Inflammatory macrophage (primary cell): ENCODE measurements at regions not wholly inside any gene's neighbourhood (a gene's known extent, or its start where the extent isn't known, plus 50 kb on each side); places are given as distances from the start of the nearest gene placed in this dataset.
A peak's percentile ranks its signal among the peaks of the same experiment; 100 is the strongest.

ENCODE experiments used
- DNase-seq, 2 donors: peaks; one replicate each; pipeline ENCODE4 v3.0.0-alpha.2; 2020 to 2022

DNA sequence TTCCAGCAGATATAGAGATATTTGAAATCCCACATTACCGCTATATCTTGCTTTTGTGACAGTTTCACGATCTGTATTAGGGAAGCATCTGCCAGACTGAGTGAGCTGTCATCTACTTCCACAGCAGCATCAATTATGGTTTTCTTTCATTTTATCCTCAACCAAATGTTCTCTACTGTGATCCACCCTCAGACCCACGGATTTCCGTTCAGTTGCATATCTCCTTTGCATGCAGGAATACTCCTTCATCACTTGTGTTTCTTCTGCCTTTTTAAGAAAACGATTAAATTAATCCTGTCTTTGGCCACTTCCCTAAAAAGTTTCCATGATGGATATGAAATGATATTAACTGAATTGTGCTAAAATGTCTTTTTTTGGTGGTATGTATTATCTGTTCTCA is 262.1 kb upstream of the ADGRB3 start:
- DNase-seq, result no peak

DNA sequence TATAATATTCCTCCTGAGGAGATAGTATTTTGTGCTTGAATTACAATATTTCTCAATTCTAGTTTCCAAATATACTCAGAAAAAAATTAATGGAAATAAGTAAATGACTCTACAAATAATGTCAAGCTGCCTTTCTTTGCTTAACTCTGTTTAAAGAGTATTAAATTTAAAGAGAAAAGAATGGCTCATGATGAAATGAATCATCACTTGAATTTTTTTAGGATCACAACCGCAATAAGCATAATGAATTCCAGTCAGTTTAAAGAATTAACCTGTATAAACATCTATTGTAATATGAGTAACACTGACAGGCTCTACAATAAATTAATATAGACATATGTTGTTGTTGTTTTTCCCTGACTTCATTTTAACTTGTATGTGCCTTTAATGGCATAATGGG is 266.2 kb upstream of the ADGRB3 start:
- no peak for DNase-seq

DNA sequence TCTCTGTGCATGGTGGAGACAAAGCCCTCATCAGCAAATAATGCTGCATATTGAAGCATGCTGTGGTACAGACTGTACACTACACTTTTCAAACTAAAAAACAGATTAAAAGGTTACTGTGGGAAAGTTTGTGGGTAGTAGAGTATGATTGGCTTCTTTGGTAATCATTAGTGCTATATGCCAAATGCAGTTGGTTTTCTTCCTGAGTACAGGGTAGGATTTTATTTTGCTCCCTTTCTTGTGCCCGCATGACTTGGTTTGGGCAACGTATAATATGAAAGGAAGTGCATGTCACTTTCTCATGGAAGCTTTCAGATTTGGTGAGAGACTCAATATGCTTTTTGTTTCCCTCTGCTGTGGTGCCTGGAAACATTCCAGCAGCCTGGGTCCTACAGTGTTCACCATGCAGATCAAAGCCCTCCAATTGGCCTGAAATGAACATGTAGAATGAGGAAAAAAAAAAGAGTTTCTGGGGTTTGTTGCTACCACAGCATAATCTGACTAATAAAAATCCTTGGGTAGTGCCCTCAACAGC is 270.7 kb upstream of the ADGRB3 start:
- no peak for DNase-seq

DNA sequence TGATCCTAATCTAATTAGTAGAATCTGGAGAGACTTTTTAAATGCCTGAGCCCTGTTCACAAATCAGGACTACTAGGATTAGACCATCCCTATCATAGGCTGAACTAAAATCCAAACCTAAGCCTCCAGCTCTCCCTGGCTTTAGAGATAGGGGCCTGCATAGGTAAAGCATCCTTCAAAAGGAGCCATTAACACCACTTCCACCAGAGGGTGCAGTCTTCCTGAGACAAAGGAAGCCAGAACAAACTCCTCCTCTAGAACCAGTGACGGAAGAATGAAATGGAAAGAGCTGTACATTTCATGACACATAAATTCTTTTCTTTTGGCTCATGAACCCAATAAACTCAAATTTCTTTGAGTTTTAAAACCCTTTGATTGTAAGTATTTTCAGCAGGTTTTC is 291.2 kb upstream of the ADGRB3 start:
- peak; percentile 17 to 33 for DNase-seq

DNA sequence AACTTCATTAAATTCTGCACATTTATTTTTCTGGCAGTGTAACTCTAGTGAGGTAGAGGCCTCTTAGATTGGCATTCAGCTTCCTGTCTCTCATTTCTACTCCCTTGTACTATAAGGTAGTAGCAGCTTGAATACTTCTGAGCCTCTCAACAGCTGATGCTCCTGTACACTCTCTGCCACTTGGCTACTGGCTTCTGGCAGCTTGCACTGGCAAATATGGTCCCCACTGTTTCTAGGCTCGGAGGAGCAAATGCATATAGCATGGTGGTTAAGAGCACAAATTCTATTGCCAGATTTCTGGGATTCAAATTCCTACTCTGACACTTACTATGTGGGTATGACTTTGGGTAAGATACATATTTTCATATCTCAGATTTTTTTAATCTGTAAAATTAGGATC is 292.8 kb upstream of the ADGRB3 start:
- DNase-seq, result no peak

DNA sequence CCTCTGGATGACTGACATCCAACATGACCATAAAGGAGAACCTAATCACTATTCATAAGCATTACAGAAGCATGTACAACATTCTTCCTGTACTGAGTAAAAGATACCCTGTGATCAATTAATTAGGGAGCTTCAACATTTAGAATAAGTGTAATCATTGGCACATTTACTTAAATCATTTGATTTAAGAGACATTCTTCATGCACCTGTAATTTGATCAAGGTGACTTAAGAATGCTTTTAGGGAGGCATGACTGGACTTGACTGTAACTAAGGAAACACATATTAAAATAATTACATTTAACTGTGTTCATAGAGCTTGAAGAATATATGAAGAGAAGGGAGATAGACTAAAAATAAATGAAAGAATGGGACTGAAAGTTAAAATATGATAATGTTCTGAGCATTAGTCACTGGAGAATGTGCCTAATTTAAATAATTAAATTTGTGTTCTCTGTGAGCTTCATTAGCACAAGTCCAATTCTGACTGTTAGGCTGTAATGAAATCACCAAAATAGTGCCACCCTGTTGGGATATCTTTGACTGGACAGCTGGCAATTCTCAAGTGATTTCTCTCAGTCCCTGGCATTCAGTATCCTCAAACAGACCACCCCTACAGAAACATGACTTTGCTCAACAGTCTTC is 295.5 kb upstream of the ADGRB3 start:
- DNase-seq, result no peak

DNA sequence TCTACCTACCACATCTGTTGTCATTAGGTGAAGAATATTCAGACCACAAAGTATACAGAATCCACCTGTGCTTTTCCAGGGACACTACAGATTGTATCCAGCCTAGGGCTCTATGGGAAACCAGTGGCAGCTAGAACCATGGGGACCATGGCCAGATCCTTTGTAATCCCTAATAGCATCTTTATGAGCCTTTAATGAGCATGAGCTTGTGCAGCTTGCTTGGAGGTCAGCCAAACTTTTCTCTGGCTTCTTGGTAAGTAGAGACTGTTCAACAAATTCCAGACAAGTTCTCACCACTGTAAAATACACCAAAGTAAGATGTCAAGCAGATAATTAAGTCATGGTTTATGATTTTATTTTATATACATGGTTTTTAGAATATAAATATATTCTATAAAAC is 301.6 kb upstream of the ADGRB3 start:
- DNase-seq, result no peak

DNA sequence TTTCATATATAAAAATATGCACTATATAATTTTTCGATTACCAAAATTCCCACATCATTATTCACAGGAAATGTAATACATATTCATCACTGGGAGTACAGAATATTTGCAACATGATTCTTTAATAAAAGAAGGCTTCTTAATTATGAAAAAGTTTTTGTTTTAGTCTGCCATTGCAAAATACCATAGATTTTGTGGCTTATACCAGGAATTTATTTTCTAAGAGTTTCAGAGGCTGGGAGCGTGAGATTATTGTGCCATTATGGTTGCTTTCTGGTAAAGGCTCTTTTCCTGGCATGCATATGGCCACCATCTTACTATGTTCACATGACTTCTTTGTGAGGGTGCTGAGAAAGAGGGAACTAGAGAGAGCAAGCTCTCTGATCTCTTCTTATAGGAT is 306.9 kb upstream of the ADGRB3 start:
- DNase-seq, result no peak

DNA sequence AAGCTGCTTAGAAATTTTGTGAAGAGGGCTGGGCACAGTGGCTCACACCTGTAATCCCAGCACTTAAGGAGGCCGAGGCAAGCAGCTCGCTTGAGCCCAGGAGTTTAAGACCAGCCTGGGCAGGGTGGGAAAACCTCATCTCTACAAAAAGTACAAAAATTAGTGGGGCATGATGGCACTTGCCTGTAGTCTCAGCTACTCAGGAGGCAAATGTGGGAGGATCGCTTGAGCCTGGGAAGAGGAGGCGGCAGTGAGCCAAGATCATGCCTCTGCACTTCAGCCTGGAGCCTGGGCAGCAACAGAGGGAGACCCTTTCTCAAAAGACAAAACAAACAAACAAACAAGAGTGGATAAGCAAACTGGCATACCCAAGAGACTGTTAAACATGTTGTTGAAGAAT is 308.3 kb upstream of the ADGRB3 start:
- DNase-seq, result no peak

DNA sequence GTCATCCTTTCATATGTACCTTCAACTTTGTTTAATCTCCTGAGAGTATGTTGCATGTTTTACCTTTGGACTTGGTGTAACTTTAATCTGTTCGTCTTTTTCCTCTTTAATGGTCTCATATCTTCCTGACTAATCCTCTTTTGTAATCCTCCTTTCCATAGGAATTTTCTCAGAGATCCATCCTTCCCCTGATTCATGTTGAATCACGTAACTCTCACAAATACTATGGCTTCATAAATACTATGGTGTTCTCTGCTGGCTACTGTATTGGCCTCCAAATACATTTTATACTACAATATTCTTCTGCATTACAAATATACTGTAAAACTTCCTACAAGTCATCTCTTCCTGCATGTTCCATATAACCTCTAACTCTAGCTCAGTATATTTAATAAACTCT is 317.7 kb upstream of the ADGRB3 start:
- DNase-seq, result no peak

DNA sequence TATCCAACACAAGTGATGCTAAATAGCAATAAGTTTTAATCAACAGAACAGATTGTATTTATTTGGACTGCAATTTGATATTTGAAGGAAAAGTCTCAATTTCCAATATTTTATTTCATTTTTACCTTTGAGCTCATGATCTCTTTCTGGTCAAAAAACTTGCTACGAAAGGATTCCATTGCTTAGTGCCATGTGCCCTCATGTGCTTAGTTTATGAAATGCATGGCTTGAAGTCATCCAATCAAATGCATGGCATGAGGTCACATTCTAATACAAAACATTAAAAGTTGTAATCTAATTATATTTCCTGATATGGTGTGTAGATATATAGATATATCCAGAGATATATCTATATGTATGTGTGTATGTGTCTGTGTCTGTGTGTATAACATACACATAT is 321.2 kb upstream of the ADGRB3 start:
- no peak for DNase-seq

DNA sequence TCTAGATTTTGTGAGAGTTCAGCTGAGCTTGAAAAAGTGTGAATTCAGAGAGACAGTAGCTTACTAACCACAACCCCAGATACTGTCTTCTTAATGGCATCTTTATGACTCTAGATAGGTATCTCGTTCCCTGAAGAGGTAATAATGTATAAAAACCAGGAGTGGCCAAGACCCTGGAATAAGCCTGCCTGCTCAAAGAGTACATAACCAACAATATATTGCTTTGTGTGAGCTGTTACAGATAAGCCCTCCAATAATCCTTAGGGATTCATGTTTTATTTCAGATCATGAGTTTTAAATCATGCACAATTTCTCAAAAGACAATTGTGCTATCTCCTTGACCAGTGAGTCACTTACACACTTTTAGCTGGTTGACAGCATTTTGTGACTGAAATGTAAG is 327.8 kb upstream of the ADGRB3 start:
- no peak for DNase-seq

DNA sequence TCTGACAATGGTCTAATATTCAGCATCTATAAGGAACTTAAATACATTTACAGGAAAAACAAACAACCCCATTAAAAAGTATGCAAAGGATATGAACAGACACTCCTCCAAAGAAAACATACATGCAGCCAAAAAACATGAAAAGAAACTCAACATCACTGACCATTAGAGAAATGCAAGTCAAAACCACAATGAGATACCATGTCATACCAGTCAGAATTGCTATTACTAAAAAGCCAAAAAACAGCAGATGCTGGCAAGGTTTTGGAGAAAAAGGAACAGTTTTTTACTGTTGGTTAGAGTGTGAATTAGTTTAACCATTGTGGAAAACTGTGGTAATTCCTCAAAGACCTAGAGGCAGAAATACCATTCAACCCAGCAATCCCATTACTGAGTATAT is 339.0 kb upstream of the ADGRB3 start:
- no peak for DNase-seq

DNA sequence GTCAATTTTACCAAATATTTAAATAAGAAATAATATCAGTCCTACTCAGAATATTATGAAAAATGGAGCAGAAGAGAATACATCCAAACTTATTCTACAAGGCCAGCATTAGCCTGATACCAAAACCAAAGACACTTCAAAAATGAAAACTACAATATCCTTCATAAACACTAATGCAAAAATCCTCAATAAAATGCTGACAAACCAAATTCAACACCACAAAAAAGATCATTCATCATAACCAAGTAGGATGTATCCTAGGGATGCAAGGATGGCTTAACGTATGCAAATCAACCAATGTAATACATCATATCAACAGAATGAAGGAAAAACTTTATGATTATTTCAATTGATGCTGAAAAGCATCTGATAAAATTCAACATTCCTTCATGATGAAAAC is 352.4 kb upstream of the ADGRB3 start:
- no peak for DNase-seq

DNA sequence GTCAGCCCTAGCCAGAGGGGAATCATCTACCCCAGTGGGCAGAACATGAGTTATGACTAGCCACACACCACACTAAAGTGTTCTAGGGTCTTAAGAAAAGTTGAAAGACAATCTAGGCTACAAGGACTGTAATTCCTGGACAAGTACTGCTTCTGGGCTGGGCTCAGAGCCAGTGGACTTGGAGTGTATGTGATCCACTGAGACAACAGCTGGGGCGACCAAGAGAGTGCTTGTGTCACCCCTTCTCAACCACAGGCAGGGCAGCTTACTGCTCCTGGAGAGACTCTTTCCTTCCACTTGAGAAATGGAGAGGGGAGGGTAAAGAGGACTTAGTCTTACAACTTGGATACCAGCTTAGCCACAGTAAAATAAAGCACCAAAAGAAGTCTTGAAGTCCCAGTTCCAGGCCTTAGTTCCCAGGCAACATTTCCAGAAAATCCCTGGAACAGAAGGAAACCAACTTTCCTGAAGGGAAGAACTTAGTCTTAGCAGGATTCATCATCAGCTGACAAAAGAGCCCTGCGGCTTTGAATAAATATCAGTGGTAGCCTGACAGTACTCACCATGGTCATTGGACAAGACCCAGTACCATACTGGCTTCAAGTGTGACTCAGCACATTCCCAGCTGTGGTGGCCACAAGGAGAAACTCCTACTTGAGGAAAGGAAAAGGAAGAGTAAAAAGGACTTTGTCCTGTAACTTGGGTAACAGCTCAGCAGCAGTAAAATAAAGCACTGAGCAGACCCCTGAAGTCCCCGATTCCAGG is 355.1 kb upstream of the ADGRB3 start:
- DNase-seq, result no peak

DNA sequence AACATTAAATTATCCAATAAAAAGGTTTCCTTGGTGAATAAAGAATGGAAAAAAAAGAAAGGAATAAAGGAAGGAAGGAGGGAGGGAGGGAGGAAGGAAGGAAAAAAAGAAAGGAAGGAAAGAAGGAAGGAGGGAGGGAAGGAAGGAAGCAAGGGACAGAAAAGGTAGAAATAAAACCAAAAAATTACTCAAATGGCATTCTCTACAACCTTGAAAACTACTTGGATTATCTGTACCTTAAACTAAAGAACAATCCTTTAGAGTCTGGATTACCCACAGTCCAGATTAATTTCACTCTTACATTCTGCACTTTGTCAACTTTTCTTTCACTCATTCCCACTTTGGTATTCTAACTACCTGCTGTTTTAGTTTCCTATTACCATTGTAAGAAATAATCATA is 361.8 kb upstream of the ADGRB3 start:
- DNase-seq, result no peak

DNA sequence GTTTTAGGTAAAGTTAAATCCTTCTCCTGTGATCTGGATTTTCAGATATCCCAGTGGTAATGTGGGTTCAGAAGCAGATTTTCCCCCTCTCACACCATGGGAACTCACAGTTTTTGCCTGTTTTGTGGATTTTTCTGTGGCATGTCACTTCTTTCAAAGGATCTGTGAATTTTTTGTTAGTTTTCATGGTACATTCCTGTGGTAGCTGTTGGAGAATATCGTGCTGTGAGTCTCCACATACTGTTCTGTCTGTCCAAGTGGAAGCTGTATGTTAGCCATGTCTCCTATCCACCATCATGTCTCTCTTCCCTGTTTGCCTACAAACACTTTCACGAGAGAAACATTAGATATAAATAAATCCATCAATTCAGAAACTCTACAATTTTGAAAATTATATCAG is 378.7 kb upstream of the ADGRB3 start:
- DNase-seq, result no peak

DNA sequence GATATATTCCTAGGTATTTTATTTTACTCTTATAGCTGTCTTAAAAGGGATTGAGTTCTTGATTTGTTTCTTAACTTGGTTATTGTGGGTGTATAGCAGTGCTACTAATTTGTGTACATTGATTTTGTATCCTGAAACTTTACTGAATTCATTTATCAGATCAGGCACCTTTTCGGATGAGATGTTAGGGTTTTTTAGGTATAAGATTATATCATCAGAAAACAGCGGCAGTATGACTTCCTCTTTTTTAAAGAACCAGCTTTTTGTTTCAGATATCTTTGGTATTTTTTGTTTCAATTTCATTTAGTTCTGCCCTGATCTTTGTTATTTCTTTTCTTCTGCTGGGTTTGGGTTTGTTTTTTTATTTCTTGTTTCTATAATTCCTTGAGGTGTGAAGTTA is 382.4 kb upstream of the ADGRB3 start:
- no peak for DNase-seq

DNA sequence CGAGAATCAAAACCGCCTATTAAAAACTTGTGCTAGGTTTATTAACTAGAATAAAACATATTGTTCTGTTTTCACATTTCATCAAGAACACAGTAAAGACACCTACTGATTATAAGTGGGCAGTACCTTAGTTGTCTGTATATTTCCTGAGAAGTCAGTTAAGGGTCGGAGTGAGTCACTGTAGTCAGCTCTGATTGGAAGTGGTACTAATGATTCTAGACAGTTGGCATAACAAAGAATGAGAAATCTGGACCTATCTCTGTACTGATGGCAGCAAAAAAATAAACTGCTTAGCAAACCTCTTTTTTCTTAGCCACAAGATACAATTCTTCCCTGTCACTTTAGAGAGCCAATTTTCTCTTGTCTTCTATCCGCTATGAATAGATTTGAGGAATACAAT is 387.3 kb upstream of the ADGRB3 start:
- no peak for DNase-seq

DNA sequence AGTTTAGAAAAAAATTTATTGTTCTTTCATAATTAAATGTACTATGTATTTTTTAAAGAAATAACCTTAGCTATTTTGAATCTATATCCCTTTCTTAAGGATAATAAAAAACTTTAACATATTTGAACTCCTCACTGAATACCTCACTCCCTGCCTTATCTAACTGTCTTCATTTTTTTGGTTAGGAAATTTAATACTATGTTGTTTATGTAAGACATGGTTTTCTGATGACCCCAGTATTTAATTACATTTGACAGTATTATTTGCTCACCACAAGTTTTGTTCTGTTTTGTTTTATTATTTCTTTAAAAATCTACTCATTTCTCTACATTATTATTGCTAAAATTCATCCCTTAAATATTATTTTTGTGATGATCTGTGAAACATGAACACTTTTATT is 394.4 kb upstream of the ADGRB3 start:
- DNase-seq, result no peak

DNA sequence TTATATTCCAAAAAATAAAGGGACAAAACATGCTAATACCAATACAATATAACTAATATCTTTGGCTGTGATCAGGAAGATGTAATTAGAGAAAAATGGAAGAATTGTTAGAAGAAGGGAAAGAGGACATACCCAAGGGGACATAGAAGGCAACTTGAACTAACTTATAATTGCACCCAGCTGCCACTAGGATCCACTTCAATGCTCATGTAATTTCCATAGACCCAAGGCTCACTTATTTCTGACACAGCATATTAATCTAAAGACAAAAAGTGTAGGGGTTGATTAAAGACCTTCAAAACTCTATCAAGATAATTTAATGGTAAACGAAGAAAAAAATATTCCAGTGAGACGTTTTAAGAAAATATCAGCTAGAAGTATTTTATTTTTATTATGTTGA is 396.0 kb upstream of the ADGRB3 start:
- no peak for DNase-seq

DNA sequence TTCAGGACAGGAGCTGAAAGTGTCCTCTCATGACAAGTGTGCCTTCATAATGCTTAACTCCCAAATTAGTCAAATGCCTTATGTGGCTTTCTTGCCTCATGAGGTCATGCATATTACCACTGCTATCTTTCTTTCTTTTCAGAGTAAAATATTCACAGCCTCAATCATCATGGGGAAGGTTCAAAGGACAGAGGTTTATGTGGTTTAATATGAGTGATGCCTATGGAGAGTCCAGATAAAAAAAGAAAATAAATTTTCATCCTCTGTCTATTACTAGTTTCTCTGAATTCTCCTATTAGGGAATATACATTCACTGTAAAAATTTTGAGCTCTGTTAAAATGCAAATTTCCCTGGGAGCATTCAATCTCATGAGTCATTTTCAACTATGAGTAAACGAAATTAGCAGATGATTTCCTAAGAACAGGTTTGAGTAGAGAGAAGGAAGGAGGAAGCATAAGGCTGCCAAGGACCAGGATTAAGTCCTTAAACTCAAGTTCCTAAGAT is 396.9 kb upstream of the ADGRB3 start:
- DNase-seq, result no peak

DNA sequence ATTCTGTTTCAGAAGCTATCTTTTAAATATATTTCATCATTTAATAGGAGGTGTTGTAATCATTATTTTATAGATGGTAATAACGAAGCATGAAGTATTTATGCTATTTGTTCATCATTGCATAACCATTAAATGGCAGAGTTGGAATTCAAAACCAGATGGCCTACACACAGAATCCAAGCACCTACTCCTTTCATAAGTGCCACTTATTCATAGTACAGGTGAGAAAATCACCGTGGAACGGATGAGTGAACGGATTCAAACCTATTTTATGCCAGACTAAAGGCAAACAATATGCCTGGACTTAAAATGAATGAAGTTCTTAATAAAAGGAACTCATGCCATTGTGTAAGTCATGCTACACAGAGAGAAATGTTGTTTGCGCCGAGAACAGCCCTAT is 397.9 kb upstream of the ADGRB3 start:
- no peak for DNase-seq

DNA sequence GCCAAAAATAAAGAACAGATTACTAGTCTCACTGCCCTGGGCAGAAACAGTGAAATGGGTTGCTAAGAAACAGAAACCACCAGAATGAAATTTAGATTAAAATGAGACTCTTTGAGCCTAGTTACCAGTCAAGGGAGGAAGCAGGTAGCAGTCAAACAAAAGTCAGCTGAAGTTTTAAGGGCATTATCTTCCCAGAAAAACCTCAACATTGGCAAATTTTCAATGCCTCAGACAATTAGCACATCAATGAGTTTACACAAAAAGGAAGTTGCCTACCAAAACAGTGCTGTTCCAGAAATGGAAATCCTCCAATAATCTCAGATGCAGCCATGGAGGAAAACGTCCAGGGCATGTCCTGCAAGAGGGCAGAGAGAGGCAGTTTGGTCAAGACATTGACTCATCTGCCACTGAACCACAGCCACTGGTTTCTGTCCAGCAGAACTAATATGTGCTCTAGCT is 399.7 kb upstream of the ADGRB3 start:
- DNase-seq, result no peak
